Endothelial cell (in vitro differentiated cells): ENCODE measurements at regions not wholly inside any gene's neighbourhood (a gene's known extent, or its start where the extent isn't known, plus 50 kb on each side); places are given as distances from the start of the nearest gene placed in this dataset.

Source experiments
- DNase-seq: peaks from one replicate; pipeline ENCODE4 v3.0.0; 2021; ENCODE audit warnings: low spot score
- H3K27ac Mint-ChIP-seq: one replicate; pipeline ENCODE4 v1.8.0; 2021; ENCODE audit warnings: mixed read lengths, inconsistent platforms; ENCODE audit not compliant: unreplicated experiment
- H3K27me3 Mint-ChIP-seq: one replicate; pipeline ENCODE4 v1.8.0; 2021; ENCODE audit warnings: mild to moderate bottlenecking, moderate library complexity, mixed read lengths, inconsistent platforms; ENCODE audit not compliant: unreplicated experiment
- H3K36me3 Mint-ChIP-seq: one replicate; pipeline ENCODE4 v1.8.0; 2021; ENCODE audit warnings: mild to moderate bottlenecking, low read depth, mixed read lengths, inconsistent platforms; ENCODE audit not compliant: unreplicated experiment
- H3K4me1 Mint-ChIP-seq: one replicate; pipeline ENCODE4 v1.8.0; 2021; ENCODE audit warnings: mild to moderate bottlenecking, mixed read lengths, inconsistent platforms; ENCODE audit not compliant: unreplicated experiment
- H3K4me3 Mint-ChIP-seq: one replicate; pipeline ENCODE4 v1.8.0; 2021; ENCODE audit warnings: mild to moderate bottlenecking, mixed read lengths, inconsistent platforms; ENCODE audit not compliant: unreplicated experiment
- H3K9me3 Mint-ChIP-seq: one replicate; pipeline ENCODE4 v1.8.0; 2021; ENCODE audit warnings: mixed read lengths, inconsistent platforms; ENCODE audit not compliant: unreplicated experiment
- CTCF ChIP-seq: fragments of 200-600 bp; sonication (generic); IDR thresholded peaks from one replicate; pipeline ENCODE4 v1.5.0; 2021; ENCODE audit warnings: antibody characterized with exemption; ENCODE audit not compliant: unreplicated experiment

GRCh38 chr10:59057345-59057744, 119.1 kb upstream of the PHYHIPL start:
- DNase-seq: no peak
- Mint-ChIP-seq H3K4me3 (no peak overlapping the region), H3K27me3 (no peaks in the 10 kb centered on the region), H3K9me3 (no peaks in the 10 kb centered on the region), H3K36me3 (no peaks in the 10 kb centered on the region), H3K4me1 (no peaks in the 10 kb centered on the region), H3K27ac (no peak overlapping the region)
- no peak for TF ChIP-seq CTCF

DNA sequence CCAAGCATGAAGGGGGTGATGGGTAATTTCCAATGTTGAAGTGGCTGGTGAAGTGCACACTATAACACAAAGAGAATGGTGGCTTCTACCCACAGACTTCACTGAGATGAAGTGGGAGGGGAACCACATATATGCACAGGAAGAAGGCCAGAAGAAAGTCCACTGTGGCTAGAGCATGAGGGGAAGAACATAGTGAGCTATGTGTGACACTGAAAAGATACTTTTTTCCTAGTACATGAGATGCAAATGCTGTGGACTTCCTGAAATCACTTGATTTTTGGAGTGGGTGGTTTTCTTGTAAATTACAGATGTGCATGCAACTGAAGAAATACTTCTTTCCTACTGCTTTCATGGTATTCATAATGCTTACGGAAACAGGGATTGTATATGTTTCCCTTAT, 115.6 kb upstream of the PHYHIPL start:
- no peak overlapping the region for H3K27ac Mint-ChIP-seq
- no peaks in the 10 kb centered on the region for H3K9me3 Mint-ChIP-seq
- H3K4me1 Mint-ChIP-seq: no peaks in the 10 kb centered on the region
- H3K27me3 Mint-ChIP-seq: no peaks in the 10 kb centered on the region
- no peaks in the 10 kb centered on the region for H3K36me3 Mint-ChIP-seq
- DNase-seq: no peak
- no peak for TF ChIP-seq CTCF
- H3K4me3 Mint-ChIP-seq: no peak overlapping the region

GRCh38 chr10:59063491-59063890, 113.0 kb upstream of the PHYHIPL start:
- Mint-ChIP-seq H3K4me3 (no peak overlapping the region), H3K36me3 (no peaks in the 10 kb centered on the region), H3K27ac (no peak overlapping the region), H3K27me3 (no peaks in the 10 kb centered on the region), H3K9me3 (no peaks in the 10 kb centered on the region), H3K4me1 (no peaks in the 10 kb centered on the region)
- DNase-seq: no peak
- no peak for TF ChIP-seq CTCF

DNA sequence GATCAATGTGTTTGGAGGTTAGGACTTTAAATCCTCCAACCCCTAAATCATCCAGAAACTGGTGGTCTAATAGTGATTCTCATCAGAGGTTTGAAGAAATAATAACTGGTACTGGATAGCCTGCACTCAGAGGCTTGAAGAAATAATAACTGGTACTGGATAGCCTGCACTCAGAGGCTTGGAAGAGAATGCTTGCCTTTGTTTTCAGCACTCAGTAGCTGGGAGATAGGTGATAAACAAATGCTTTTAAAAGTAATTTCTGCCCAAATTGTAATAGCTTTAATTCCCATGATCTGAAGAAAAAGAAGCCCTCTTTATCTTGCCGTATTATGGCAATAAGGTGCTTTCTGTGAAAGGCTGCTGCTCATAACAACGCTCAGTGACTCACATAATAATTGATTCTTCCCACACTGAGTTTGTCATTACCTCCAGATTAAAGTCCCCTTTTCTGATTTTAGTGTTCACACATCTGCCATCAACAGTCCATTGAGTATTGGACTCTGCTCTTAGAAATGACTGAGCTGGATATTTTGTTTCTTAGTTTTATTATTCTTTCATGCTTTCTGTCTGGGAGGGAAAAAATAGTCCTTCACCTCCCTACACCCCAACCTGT, 112.3 kb upstream of the PHYHIPL start:
- Mint-ChIP-seq H3K4me3 (no peak overlapping the region), H3K4me1 (no peaks in the 10 kb centered on the region), H3K27ac (no peak overlapping the region), H3K36me3 (no peaks in the 10 kb centered on the region), H3K27me3 (no peaks in the 10 kb centered on the region), H3K9me3 (no peaks in the 10 kb centered on the region)
- no peak for DNase-seq
- TF ChIP-seq CTCF: no peak

GRCh38 chr10:59064759-59065539, 111.5 kb upstream of the PHYHIPL start:
- no peaks in the 10 kb centered on the region for H3K4me1 Mint-ChIP-seq
- no peak for DNase-seq
- no peak for TF ChIP-seq CTCF
- H3K27me3 Mint-ChIP-seq: no peaks in the 10 kb centered on the region
- H3K27ac Mint-ChIP-seq: no peak overlapping the region
- no peak overlapping the region for H3K4me3 Mint-ChIP-seq
- no peaks in the 10 kb centered on the region for H3K36me3 Mint-ChIP-seq
- H3K9me3 Mint-ChIP-seq: no peaks in the 10 kb centered on the region
